HEK293 (cell line): ENCODE measurements at regions not wholly inside any gene's neighbourhood (a gene's known extent, or its start where the extent isn't known, plus 50 kb on each side); places are given as distances from the start of the nearest gene placed in this dataset.

ENCODE experiments used
- SALL2 ChIP-seq: fragments of 450-650 bp; formaldehyde crosslinking; IDR thresholded peaks from 2 replicates; pipeline ENCODE4 v1.5.0; 2017; ENCODE audit warnings: missing biosample characterization, mild to moderate bottlenecking, missing genetic modification characterization, borderline replicate concordance
- TF ChIP-seq, protein P1 (sequence below): fragments of 450-650 bp; formaldehyde crosslinking; IDR thresholded peaks from 2 replicates; pipeline ENCODE4 v1.5.1; 2016; ENCODE audit warnings: missing biosample characterization, missing genetic modification characterization

- TF ChIP-seq, protein P1, sequence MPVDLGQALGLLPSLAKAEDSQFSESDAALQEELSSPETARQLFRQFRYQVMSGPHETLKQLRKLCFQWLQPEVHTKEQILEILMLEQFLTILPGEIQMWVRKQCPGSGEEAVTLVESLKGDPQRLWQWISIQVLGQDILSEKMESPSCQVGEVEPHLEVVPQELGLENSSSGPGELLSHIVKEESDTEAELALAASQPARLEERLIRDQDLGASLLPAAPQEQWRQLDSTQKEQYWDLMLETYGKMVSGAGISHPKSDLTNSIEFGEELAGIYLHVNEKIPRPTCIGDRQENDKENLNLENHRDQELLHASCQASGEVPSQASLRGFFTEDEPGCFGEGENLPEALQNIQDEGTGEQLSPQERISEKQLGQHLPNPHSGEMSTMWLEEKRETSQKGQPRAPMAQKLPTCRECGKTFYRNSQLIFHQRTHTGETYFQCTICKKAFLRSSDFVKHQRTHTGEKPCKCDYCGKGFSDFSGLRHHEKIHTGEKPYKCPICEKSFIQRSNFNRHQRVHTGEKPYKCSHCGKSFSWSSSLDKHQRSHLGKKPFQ (tag by site-specific recombination) = no peak
- TF ChIP-seq SALL2 (tag by site-specific recombination) = no peak
These were observed 59.0 kb upstream of the MSX2 start for GRCh38 chr5:174665347-174665746.
